Stimulated activated CD4-positive, alpha-beta T cell treated with anti-CD3 and anti-CD28 coated beads, Interleukin-15, amount 100 ng/mL, for 48 hours (primary cell): ENCODE measurements at regions not wholly inside any gene's neighbourhood (a gene's known extent, or its start where the extent isn't known, plus 50 kb on each side); places are given as distances from the start of the nearest gene placed in this dataset.

ENCODE experiments used
- DNase-seq, 2 donors: peaks; one replicate each; pipeline ENCODE4 v3.0.0-alpha.2; 2020; ENCODE audit warnings: low read depth in 2 of 2

DNA sequence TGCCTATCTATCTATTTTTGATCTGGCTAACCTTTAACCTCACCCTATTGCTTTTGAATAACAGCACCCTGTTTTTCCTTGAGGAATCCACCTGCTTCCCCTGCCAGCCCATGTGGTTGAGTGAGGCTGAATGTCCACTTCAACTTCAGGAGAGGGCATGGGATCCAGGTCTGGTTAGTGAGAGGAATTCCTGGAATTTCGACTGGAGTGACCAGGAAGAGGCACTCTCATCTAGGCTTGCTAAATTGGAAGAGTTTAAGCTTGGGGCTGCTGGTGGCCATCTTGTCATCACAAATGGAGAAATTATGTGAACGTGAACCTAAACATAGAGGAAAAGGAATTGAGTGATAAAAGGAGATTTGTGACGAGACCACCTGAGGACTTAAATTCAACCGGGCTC is 322.1 kb downstream of the OSTF1 start:
- DNase-seq, result no peak

GRCh38 chr9:75414371-75415160 is 326.3 kb downstream of the OSTF1 start:
- no peak for DNase-seq

GRCh38 chr9:75417471-75417870 is 329.2 kb downstream of the OSTF1 start:
- DNase-seq, result no peak

DNA sequence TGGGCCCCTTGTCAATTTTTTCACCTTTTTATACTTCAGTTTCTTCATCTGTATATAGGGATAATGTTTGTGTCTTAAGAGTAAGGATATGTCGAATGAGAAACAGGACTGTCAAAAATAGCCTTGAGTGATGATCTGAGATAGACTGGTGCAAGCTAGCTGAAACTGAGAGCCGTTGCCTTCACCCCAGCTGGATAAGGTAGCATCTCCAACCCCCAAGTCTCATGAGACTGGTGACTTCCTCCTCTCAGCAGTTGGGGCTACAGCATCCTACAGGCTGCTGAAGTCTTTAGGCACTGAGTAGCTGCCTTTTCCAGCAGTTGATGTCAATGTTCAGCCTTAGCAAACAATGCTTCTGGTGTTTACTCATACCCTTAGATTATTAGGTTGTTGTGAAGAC is 330.2 kb downstream of the OSTF1 start:
- no peak for DNase-seq

DNA sequence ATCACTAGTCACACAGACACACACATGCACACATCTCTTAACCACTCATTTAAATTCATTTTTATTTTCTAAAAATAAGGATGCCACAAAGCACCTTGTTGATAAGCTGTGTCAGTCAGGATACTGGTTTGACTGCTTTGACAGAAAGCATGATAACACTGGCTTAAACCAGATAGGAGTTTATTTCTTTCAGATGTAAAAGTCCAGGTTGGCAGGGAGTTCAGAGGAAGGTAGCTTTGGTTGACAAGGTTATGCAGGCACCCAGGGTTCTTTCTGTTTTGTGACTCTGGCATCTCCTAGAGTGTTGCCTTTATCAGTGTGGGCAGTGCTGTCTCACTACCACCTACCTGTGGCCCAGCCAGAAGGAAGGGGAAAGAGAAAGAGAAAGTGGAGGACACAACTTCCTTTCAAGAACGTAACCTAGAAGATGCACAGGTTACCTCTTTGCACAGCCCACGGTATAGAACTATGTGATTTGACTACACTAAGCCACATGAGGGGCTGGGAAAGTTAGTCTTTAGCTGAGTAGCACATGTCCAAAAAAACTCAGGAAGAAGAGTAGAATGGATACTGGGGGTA is 334.7 kb downstream of the OSTF1 start:
- no peak for DNase-seq

- no peak for DNase-seq
These were observed 341.5 kb downstream of the OSTF1 start for GRCh38 chr9:75429531-75430475.

- no peak for DNase-seq
These were observed 343.1 kb downstream of the OSTF1 start for GRCh38 chr9:75431375-75431774.

- no peak for DNase-seq
These were observed 344.1 kb downstream of the OSTF1 start for GRCh38 chr9:75432386-75432785.

DNA sequence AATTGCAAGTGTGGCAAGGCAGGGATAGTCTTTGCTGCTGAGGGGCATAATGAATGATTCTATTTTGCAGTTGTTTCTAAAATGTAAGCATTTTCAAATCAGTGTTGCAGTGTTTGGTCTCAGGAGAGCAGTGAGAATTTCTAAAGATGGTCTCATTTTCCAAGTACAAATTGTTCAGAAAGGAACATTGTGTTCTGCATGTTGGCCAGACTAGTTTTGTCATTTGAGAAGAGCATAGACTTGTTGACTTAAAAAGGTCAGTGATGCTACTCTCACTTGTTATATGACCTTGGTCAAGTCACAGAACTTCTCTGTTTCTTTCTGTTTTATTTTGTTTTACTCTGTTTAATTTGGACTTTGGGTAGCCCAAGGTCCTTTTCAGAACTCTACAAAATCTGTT is 344.6 kb downstream of the OSTF1 start:
- DNase-seq, result no peak

DNA sequence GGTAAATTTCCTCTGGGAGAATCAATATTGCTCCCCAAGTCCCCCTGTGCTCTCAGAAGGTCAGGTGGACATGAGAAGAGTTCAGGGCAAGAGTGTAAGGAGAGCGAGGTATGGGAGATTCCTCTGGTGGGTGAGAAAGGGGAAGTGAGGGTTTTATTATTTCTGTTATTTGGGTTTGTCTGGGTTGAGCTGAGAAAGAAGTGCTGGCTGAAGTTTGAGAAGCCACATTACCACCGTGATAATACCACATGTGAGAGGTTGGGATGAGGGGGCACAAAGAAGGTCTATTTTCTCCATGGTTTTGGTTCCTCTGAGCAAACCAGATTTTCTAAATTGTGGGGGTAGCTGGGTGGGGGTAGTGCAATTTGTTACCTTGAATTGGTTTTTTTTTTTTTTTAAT is 350.4 kb downstream of the OSTF1 start:
- no peak for DNase-seq

- no peak for DNase-seq
These were observed 352.6 kb downstream of the OSTF1 start for GRCh38 chr9:75440914-75441313.

DNA sequence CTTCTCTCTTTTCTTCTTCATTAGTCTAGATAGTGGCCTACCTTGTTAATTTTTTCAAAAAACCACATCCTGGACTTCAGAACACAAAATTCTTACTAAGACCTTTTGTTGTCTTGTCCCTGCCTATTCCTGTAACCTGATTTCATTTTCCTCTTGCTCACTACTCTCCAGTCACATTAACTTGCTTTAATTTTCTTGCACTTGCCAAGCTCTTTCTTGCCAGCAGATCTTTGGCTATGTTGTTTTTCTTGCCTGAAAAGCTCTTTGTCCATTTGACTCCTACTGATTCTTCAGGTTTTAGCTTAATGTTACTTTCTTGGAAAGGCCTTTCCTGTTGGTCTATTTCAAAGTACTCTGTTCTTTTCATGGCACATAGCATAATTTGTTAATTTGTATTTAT is 356.8 kb downstream of the OSTF1 start:
- no peak for DNase-seq

- no peak for DNase-seq
These were observed 359.0 kb downstream of the OSTF1 start for GRCh38 chr9:75447281-75447680.

- DNase-seq, result no peak
These were observed 360.0 kb downstream of the OSTF1 start for GRCh38 chr9:75448281-75448680.

GRCh38 chr9:75448955-75449354 is 360.6 kb downstream of the OSTF1 start:
- DNase-seq, result no peak

DNA sequence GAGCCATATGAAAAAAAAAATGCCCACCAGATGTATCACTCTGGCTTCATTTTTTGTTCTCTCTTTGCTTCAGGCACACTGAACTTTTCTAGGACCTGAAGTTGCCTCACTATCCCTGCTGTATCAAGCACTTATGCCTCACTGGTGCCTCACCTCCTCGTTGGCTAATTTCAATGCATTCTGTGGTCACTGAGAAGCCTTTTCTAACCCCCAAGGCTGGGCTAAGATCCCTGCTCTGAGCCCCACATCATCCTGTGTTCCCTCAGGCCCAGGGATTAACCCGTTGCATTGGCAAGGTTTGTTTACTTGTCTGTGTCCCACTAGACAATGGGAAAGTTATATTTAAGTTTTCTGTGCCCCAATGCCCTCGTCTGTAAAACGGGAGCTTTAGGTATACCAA is 362.7 kb downstream of the OSTF1 start:
- DNase-seq, result no peak

GRCh38 chr9:75451505-75451904 is 363.2 kb downstream of the OSTF1 start:
- no peak for DNase-seq

DNA sequence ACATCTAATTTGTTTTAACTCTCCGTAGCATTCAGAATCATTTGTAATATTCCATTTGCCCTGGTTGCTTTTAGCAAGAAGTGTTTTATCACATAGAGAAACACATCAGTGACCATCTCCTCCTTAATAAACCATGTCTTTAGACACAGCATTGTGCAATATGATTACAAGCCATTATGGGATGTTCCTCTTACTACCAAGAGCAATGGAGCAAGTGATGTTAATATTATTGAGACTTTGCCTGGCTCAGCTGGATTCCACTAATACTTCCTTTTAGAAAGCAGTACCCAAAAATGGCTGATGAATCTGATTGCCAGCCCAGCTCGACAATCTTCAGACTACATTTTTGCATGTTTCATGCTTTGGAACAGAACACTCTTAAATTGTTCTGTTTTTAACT is 364.2 kb downstream of the OSTF1 start:
- DNase-seq, result no peak

GRCh38 chr9:75454043-75454442 is 365.7 kb downstream of the OSTF1 start:
- no peak for DNase-seq

DNA sequence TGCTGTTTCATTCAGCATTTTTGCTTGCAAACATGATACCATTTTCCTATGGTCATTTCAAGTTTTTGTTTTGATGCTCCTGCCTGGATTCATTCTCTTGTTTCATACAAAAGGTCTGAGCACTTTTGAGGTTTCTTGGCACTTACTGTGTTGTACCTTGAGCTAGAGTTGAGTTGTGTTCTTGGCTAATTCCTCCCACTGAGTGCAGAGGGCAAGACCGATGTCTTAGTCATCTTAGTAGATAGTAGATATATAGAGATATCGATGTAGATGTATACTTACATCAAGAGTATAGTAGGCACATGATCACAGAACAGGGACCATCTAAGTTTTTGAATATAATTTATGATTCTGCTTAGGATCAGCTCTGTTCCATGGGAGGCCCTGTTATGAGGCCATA is 366.6 kb downstream of the OSTF1 start:
- no peak for DNase-seq

DNA sequence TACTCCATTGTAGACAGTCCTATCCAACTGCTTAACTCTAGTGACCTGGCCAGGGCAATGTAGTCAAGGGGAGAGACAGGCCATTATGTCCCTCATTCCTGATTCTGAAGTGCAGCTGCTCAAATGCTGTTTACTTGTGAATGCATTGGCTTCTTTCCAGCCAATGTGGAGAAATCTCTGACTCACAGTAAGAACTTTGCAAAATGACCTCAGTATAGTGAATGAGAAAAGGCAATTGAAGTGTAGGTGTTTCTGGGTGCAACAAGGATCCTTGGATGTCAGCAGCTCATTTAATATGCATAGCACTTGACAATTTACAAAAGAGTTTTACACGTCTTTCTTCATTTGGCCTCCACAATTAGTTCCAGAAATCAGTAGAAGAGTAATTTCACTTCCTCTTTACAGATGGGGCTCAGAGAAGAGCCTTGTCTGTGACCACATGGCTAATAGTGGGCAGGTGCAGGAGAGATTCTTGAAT is 367.2 kb downstream of the OSTF1 start:
- no peak for DNase-seq

DNA sequence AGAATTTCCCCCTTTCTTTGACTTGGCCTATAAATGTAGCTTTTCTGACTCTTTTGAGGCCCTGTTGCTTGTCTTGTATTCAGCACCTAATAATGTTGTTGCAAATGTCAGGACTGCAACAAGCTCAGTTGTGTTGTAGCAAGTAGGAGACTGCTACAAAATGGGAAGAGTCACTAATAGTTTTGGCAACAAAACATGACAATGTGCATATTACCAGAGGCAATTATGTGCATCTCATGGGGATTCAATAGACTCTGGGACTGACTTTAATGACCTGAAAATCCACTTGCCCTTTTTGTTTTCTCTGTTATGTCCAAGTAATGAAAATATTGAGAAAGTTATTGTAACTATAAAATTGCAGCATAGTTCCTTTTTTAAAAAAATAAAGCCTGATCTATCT is 368.4 kb downstream of the OSTF1 start:
- no peak for DNase-seq
